ENCODE measurements at regions not wholly inside any gene's neighbourhood (a gene's known extent, or its start where the extent isn't known, plus 50 kb on each side); places are given as distances from the start of the nearest gene placed in this dataset.
"Not testable (repeated sequence)": the region's sequence is repeated elsewhere in the genome, so short reads cannot be mapped to it uniquely, and the experiment has no call there.

GRCh38 chr6:156451088-156451487, 326.1 kb upstream of the ARID1B start:
- DNase-seq (ENCODE audit: low read depth, low spot score): no peak

- DNase-seq (ENCODE audit: low read depth, low spot score): no peak
Measured at GRCh38 chr6:156450421-156450820, 326.8 kb upstream of the ARID1B start.

- DNase-seq (ENCODE audit: low read depth, low spot score): no peak
Measured at GRCh38 chr6:156449569-156449968, 327.6 kb upstream of the ARID1B start.

- no peak for DNase-seq (ENCODE audit: low read depth, low spot score)
Measured at GRCh38 chr6:156449128-156449527, 328.1 kb upstream of the ARID1B start.

- DNase-seq (ENCODE audit: low read depth, low spot score): no peak
Measured at GRCh38 chr6:156448579-156448978, 328.6 kb upstream of the ARID1B start.

GRCh38 chr6:156440688-156441087, 336.5 kb upstream of the ARID1B start:
- DNase-seq (ENCODE audit: low read depth, low spot score): no peak

GRCh38 chr6:156438350-156438923, 338.7 kb upstream of the ARID1B start:
- no peak for DNase-seq (ENCODE audit: low read depth, low spot score)

- no peak for DNase-seq (ENCODE audit: low read depth, low spot score)
Measured at GRCh38 chr6:156437121-156437879, 339.9 kb upstream of the ARID1B start.

- no peak for DNase-seq (ENCODE audit: low read depth, low spot score)
Measured at GRCh38 chr6:156434795-156435190, 342.4 kb upstream of the ARID1B start.

GRCh38 chr6:156434049-156434794, 343.0 kb upstream of the ARID1B start:
- no peak for DNase-seq (ENCODE audit: low read depth, low spot score)

- no peak for DNase-seq (ENCODE audit: low read depth, low spot score)
Measured at GRCh38 chr6:156432543-156432942, 344.6 kb upstream of the ARID1B start.

- no peak for DNase-seq (ENCODE audit: low read depth, low spot score)
Measured at GRCh38 chr6:156430386-156430785, 346.8 kb upstream of the ARID1B start.

GRCh38 chr6:156427345-156427744, 349.8 kb upstream of the ARID1B start:
- no peak for DNase-seq (ENCODE audit: low read depth, low spot score)

- no peak for DNase-seq (ENCODE audit: low read depth, low spot score)
Measured at GRCh38 chr6:156425359-156426020, 351.7 kb upstream of the ARID1B start.

GRCh38 chr6:156423829-156424228, 353.3 kb upstream of the ARID1B start:
- DNase-seq (ENCODE audit: low read depth, low spot score): no peak

- no peak for DNase-seq (ENCODE audit: low read depth, low spot score)
Measured at GRCh38 chr6:156423075-156423474, 354.1 kb upstream of the ARID1B start.

- DNase-seq (ENCODE audit: low read depth, low spot score): no peak
Measured at GRCh38 chr6:156421933-156422332, 355.2 kb upstream of the ARID1B start.

GRCh38 chr6:156421301-156421700, 355.9 kb upstream of the ARID1B start:
- not testable (repeated sequence) for DNase-seq (ENCODE audit: low read depth, low spot score)

GRCh38 chr6:156420172-156420993, 356.8 kb upstream of the ARID1B start:
- DNase-seq (ENCODE audit: low read depth, low spot score): no peak

GRCh38 chr6:156419594-156419993, 357.6 kb upstream of the ARID1B start:
- no peak for DNase-seq (ENCODE audit: low read depth, low spot score)

GRCh38 chr6:156418253-156418652, 358.9 kb upstream of the ARID1B start:
- DNase-seq (ENCODE audit: low read depth, low spot score): no peak
